SU-DHL-6 (cell line): ENCODE measurements at regions not wholly inside any gene's neighbourhood (a gene's known extent, or its start where the extent isn't known, plus 50 kb on each side); places are given as distances from the start of the nearest gene placed in this dataset.

Experiments
- H2AFZ ChIP-seq: fragments of 200-600 bp; sonication (generic); 2 replicates; pipeline ENCODE4 v1.6.1; 2014; ENCODE audit warnings: low read depth, mild to moderate bottlenecking, moderate library complexity, mixed read lengths, antibody characterized with exemption, low read length; ENCODE audit not compliant: severe bottlenecking
- H3F3A ChIP-seq: fragments of 200-600 bp; shearing (Covaris generic); 2 replicates; pipeline ENCODE4 v1.6.0; 2016; ENCODE audit warnings: antibody characterized with exemption, mild to moderate bottlenecking; ENCODE audit not compliant: insufficient read depth
- H3K27ac ChIP-seq: fragments of 200-600 bp; sonication (generic); 2 replicates; pipeline ENCODE4 v1.5.1; 2016; ENCODE audit warnings: low read depth, mild to moderate bottlenecking, low read length, moderate library complexity, mixed read lengths
- H3K27me3 ChIP-seq: fragments of 200-600 bp; sonication (generic), shearing (Covaris generic); 2 replicates; pipeline ENCODE4 v1.6.0; 2014; ENCODE audit warnings: mild to moderate bottlenecking, low read length
- H3K36me3 ChIP-seq: fragments of 200-600 bp; sonication (generic); 2 replicates; pipeline ENCODE4 v1.6.1; 2014; ENCODE audit warnings: mild to moderate bottlenecking, low read length, mixed read lengths
- H3K4me2 ChIP-seq: fragments of 300-600, 200-600 bp; shearing (Covaris generic), sonication (generic); 2 replicates; pipeline ENCODE4 v1.6.0; 2014; ENCODE audit warnings: low read length, low read depth, mild to moderate bottlenecking; ENCODE audit not compliant: poor library complexity, severe bottlenecking
- H3K4me3 ChIP-seq: fragments of 200-600 bp; sonication (generic); 2 replicates; pipeline ENCODE4 v1.5.1; 2014; ENCODE audit warnings: antibody characterized with exemption, low read length, mild to moderate bottlenecking, mixed read lengths; ENCODE audit not compliant: insufficient read depth, poor library complexity, severe bottlenecking
- H3K79me2 ChIP-seq: fragments of 200-600 bp; sonication (generic); 2 replicates; pipeline ENCODE4 v1.6.1; 2014; ENCODE audit warnings: mild to moderate bottlenecking, low read length, moderate library complexity; ENCODE audit not compliant: insufficient read depth
- H3K9ac ChIP-seq: fragments of 200-600 bp; sonication (generic); 2 replicates; pipeline ENCODE4 v1.7.0; 2014; ENCODE audit warnings: mild to moderate bottlenecking, low read length
- H3K9me2 ChIP-seq: fragments of 200-600 bp; sonication (generic); replicated peaks from 2 replicates; pipeline ENCODE4 v1.6.1; 2014; ENCODE audit warnings: low read length; ENCODE audit not compliant: insufficient read depth
- H3K9me3 ChIP-seq: fragments of 200-600 bp; sonication (generic); 2 replicates; pipeline ENCODE4 v1.6.1; 2014; ENCODE audit warnings: low read length, mixed read lengths; ENCODE audit not compliant: insufficient read depth
- H4K20me1 ChIP-seq: fragments of 200-600 bp; sonication (generic); 2 replicates; pipeline ENCODE4 v1.6.1; 2014; ENCODE audit warnings: low read depth, mild to moderate bottlenecking, antibody characterized with exemption, low read length, moderate library complexity, mixed read lengths
- CTCF ChIP-seq: fragments of 200-600 bp; sonication (generic); IDR thresholded peaks from one replicate; pipeline ENCODE4 v1.5.1; 2017; ENCODE audit warnings: antibody characterized with exemption, mild to moderate bottlenecking, low read length, moderate library complexity; ENCODE audit not compliant: insufficient read depth, poor library complexity, severe bottlenecking
- EZH2phosphoT487 ChIP-seq: fragments of 200-600 bp; sonication (generic), shearing (Covaris generic); conservative IDR thresholded peaks from 2 replicates; pipeline ENCODE4 v1.6.1; 2018; ENCODE audit warnings: mild to moderate bottlenecking, antibody characterized with exemption, low read length, moderate library complexity, mixed read lengths

GRCh38 chr11:109508943-109509342, 87.0 kb downstream of the C11orf87 start:
- Histone ChIP-seq H3K27me3 (no peaks in the 10 kb centered on the region), H4K20me1 (no peaks in the 10 kb centered on the region), H3K9me3 (no peaks in the 10 kb centered on the region), H3K4me2 (no peak overlapping the region), H3K27ac (no peak overlapping the region), H2AFZ (no peak overlapping the region), H3K4me3 (no peak overlapping the region), H3F3A (no peaks in the 10 kb centered on the region), H3K79me2 (no peaks in the 10 kb centered on the region), H3K9me2 (no peaks in the 10 kb centered on the region), H3K9ac (no peak overlapping the region), H3K36me3 (no peaks in the 10 kb centered on the region)
- TF ChIP-seq EZH2phosphoT487 (no peak), CTCF (no peak)

GRCh38 chr11:109510316-109510715, 88.3 kb downstream of the C11orf87 start:
- no peak overlapping the region for H2AFZ ChIP-seq
- no peak overlapping the region for H3K9ac ChIP-seq
- H3K79me2 ChIP-seq: no peaks in the 10 kb centered on the region
- H3K36me3 ChIP-seq: no peaks in the 10 kb centered on the region
- H3K4me2 ChIP-seq: no peak overlapping the region
- no peaks in the 10 kb centered on the region for H3K9me3 ChIP-seq
- H3K4me3 ChIP-seq: no peak overlapping the region
- TF ChIP-seq CTCF (no peak), EZH2phosphoT487 (no peak)
- no peaks in the 10 kb centered on the region for H3K27me3 ChIP-seq
- no peaks in the 10 kb centered on the region for H3K9me2 ChIP-seq
- H3F3A ChIP-seq: no peaks in the 10 kb centered on the region
- H4K20me1 ChIP-seq: no peaks in the 10 kb centered on the region
- H3K27ac ChIP-seq: no peak overlapping the region

GRCh38 chr11:109511598-109511997, 89.6 kb downstream of the C11orf87 start:
- Histone ChIP-seq H3K9me3 (no peaks in the 10 kb centered on the region), H3K4me2 (no peak overlapping the region), H3F3A (no peaks in the 10 kb centered on the region), H4K20me1 (no peaks in the 10 kb centered on the region), H3K27ac (no peak overlapping the region), H3K79me2 (no peaks in the 10 kb centered on the region), H3K4me3 (no peak overlapping the region), H3K27me3 (no peaks in the 10 kb centered on the region), H3K9me2 (no peaks in the 10 kb centered on the region), H3K9ac (no peak overlapping the region), H2AFZ (no peak overlapping the region), H3K36me3 (no peaks in the 10 kb centered on the region)
- TF ChIP-seq EZH2phosphoT487 (no peak), CTCF (no peak)

- Histone ChIP-seq H3K9me2 (no peaks in the 10 kb centered on the region), H3K79me2 (no peaks in the 10 kb centered on the region), H3K9ac (no peak overlapping the region), H4K20me1 (no peaks in the 10 kb centered on the region), H3K27ac (no peak overlapping the region), H3K4me3 (no peak overlapping the region), H3K4me2 (no peak overlapping the region), H2AFZ (no peak overlapping the region), H3F3A (no peaks in the 10 kb centered on the region), H3K9me3 (no peaks in the 10 kb centered on the region), H3K36me3 (no peaks in the 10 kb centered on the region), H3K27me3 (no peaks in the 10 kb centered on the region)
- TF ChIP-seq EZH2phosphoT487: no peak
- TF ChIP-seq CTCF: no peak
These were observed 90.3 kb downstream of the C11orf87 start for GRCh38 chr11:109512249-109512648.
